Testis (tissue), 2 donors: ENCODE measurements at regions not wholly inside any gene's neighbourhood (a gene's known extent, or its start where the extent isn't known, plus 50 kb on each side); places are given as distances from the start of the nearest gene placed in this dataset.

Experiments
- DNase-seq: peaks from one replicate; pipeline ENCODE4 v3.0.0-alpha.2; 2019
- H3K27ac ChIP-seq, 2 donors: fragments of 200-600 bp; sonication (generic); one replicate each; pipeline ENCODE4 v1.5.1; 2019
- H3K27me3 ChIP-seq: fragments of 200-600 bp; sonication (generic); one replicate; pipeline ENCODE4 v1.5.1; 2019
- H3K36me3 ChIP-seq: fragments of 200-600 bp; sonication (generic); one replicate; pipeline ENCODE4 v1.5.1; 2017; ENCODE audit warnings: low read depth; ENCODE audit errors: missing control alignments
- H3K4me1 ChIP-seq: fragments of 200-600 bp; sonication (generic); one replicate; pipeline ENCODE4 v1.5.1; 2019
- H3K4me3 ChIP-seq, 2 donors: fragments of 200-600 bp; sonication (generic); one replicate each; pipeline ENCODE4 v1.5.1; 2017 to 2019
- H3K9me3 ChIP-seq: fragments of 200-600 bp; sonication (generic); one replicate; pipeline ENCODE4 v1.5.1; 2017
- CTCF ChIP-seq, 3 experiments: fragments of 450-650 bp in 2 of 3; fragments of 200-600 bp in 1 of 3; sonication (generic) in 1 of 3; IDR thresholded peaks; one replicate each; pipeline ENCODE4 v1.5.1; 2016 to 2019; ENCODE audit warnings: antibody characterized with exemption in 3 of 3, mild to moderate bottlenecking in 2 of 3, moderate library complexity in 1 of 3
- POLR2A ChIP-seq: fragments of 450-650 bp; IDR thresholded peaks from one replicate; pipeline ENCODE4 v1.6.1; 2017; ENCODE audit warnings: antibody characterized with exemption, mild to moderate bottlenecking, moderate library complexity
- WGBS, 2 donors: methylation state at CpG; one replicate each; pipeline ENCODE4 v1.1.5; 2018; 5-methylcytosine and 5-hydroxymethylcytosine counted together
- intact Hi-C: fragments of 100-400 bp; cut with DNase I; formaldehyde crosslinking; loops from one replicate; pipeline ENCODE4 v1.15.1; 2023; ENCODE audit warnings: low total_unique reads

GRCh38 chr12:114789276-114789675 lies 105.3 kb upstream of the TBX3 start:
- H3K36me3 ChIP-seq: no peaks in the 10 kb centered on the region
- no peaks in the 10 kb centered on the region for H3K27me3 ChIP-seq
- intact Hi-C loops: no loop called here
- TF ChIP-seq POLR2A (no peak), CTCF (IDR thresholded peaks at IDR 0.05) (no peak)
- no peaks in the 10 kb centered on the region for H3K9me3 ChIP-seq
- peaks cover 4% of the 10 kb centered on the region for H3K4me1 ChIP-seq
- H3K27ac ChIP-seq: no peak overlapping the region
- 82 to 90% methylated on average over 3 of the region's 3 CpGs for WGBS, 2 donors
- DNase-seq: no peak
- H3K4me3 ChIP-seq: no peak overlapping the region

- H3K27ac ChIP-seq: no peak overlapping the region
- WGBS, 2 donors: 50 to 75% methylated on average over 3 of the region's 3 CpGs
- DNase-seq: no peak
- intact Hi-C loops: no loop called here
- no peaks in the 10 kb centered on the region for H3K27me3 ChIP-seq
- peaks cover 4% of the 10 kb centered on the region for H3K4me1 ChIP-seq
- no peaks in the 10 kb centered on the region for H3K36me3 ChIP-seq
- TF ChIP-seq CTCF (IDR thresholded peaks at IDR 0.05): no peak
- no peak for TF ChIP-seq POLR2A
- no peak overlapping the region for H3K4me3 ChIP-seq
- H3K9me3 ChIP-seq: no peaks in the 10 kb centered on the region
These were observed 100.6 kb upstream of the TBX3 start for GRCh38 chr12:114784526-114784925.

- TF ChIP-seq POLR2A (no peak), CTCF (IDR thresholded peaks at IDR 0.05) (no peak)
- Histone ChIP-seq H3K36me3 (no peaks in the 10 kb centered on the region), H3K4me1 (peaks cover 4% of the 10 kb centered on the region), H3K27me3 (no peaks in the 10 kb centered on the region), H3K27ac (no peak overlapping the region), H3K9me3 (no peaks in the 10 kb centered on the region), H3K4me3 (no peak overlapping the region)
- 59 to 61% methylated on average over 8 of the region's 8 CpGs for WGBS, 2 donors
- intact Hi-C loops: no loop called here
- no peak for DNase-seq
These were observed 99.2 kb upstream of the TBX3 start for GRCh38 chr12:114783089-114783618.

DNA sequence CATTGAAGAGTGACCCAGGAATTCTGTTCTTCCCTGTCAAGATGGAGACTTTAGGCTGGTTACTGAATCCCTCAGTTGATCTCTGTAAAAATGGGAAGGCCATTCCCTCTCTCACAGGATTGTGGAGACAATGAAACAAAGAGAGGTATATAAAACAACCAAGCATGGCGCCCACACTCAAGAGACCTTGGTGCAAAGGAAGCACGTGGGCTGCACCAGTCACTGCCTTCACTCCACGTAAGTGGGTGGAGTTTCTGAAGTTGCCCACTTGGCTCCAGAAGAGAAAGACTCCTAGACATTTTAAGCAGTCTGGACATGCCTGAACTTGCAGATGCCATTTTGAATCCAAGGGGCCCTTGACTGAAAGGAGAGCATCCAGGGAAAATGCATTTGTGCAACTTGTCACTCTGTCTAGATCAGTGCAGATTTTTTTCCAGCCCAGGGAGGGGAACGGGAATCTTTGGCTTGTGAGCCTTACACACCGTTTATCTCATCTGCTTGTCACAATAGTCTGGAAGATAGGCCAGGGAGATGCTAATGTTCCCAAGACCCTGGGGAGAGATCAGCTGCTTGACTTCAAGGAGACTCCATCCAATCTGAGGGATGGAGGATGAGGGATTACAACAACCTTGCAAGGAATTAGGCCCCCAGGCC lies 96.9 kb upstream of the TBX3 start:
- TF ChIP-seq POLR2A (no peak), CTCF (IDR thresholded peaks at IDR 0.05) (no peak)
- Histone ChIP-seq H3K27me3 (no peaks in the 10 kb centered on the region), H3K9me3 (no peaks in the 10 kb centered on the region), H3K36me3 (no peaks in the 10 kb centered on the region), H3K4me1 (peaks cover 4% of the 10 kb centered on the region), H3K27ac (no peak overlapping the region), H3K4me3 (no peak overlapping the region)
- DNase-seq: no peak
- intact Hi-C loops: no loop called here
- 73 to 88% methylated on average over 5 of the region's 5 CpGs for WGBS, 2 donors

- Histone ChIP-seq H3K4me3 (no peak overlapping the region), H3K27me3 (no peaks in the 10 kb centered on the region), H3K4me1 (peaks cover 3% of the 10 kb centered on the region), H3K27ac (no peak overlapping the region), H3K9me3 (no peaks in the 10 kb centered on the region), H3K36me3 (no peaks in the 10 kb centered on the region)
- no peak for TF ChIP-seq POLR2A
- no peak for TF ChIP-seq CTCF (IDR thresholded peaks at IDR 0.05)
- intact Hi-C loops: no loop called here
- DNase-seq: no peak
These were observed 95.7 kb upstream of the TBX3 start for GRCh38 chr12:114779647-114780046.
